ENCODE measurements at regions not wholly inside any gene's neighbourhood (a gene's known extent, or its start where the extent isn't known, plus 50 kb on each side); places are given as distances from the start of the nearest gene placed in this dataset.

GRCh38 chr14:62097824-62098223 lies 335.6 kb downstream of the SNAPC1 start:
- Histone ChIP-seq H2AFZ (ENCODE audit: low read depth, low read length) (no peak overlapping the region), H3K4me2 (ENCODE audit: insufficient read depth, low read length) (no peak overlapping the region), H3K79me2 (ENCODE audit: control insufficient read depth, insufficient read depth, low read length) (no peaks in the 10 kb centered on the region), H4K20me1 (replicated peaks; ENCODE audit: control insufficient read depth, insufficient read depth, low read length) (no peaks in the 10 kb centered on the region), H3K27ac (ENCODE audit: extremely low read depth, low read depth, low read length) (no peak overlapping the region), H3K9me3 (replicated peaks; ENCODE audit: control insufficient read depth, insufficient read depth, low read depth, low read length) (no peaks in the 10 kb centered on the region), H3K36me3 (ENCODE audit: control insufficient read depth, insufficient read depth, low read length) (no peaks in the 10 kb centered on the region), H3K27me3 (ENCODE audit: control insufficient read depth in 2 of 2, insufficient read depth in 2 of 2, low read length in 2 of 2) (no peaks in the 10 kb centered on the region), H3K9me1 (ENCODE audit: control insufficient read depth, insufficient read depth, low read length) (no peaks in the 10 kb centered on the region), H3K4me3 (no peak overlapping the region), H3K9ac (ENCODE audit: insufficient read depth in 1 of 2, low read depth in 2 of 2, low read length in 2 of 2) (no peak overlapping the region), H3K4me1 (replicated peaks in 1 of 2; ENCODE audit: control insufficient read depth in 2 of 2, insufficient read depth in 2 of 2, low read length in 2 of 2) (no peaks in the 10 kb centered on the region)
- 0% methylated on average over 2 of the region's 2 CpGs for WGBS (ENCODE audit: insufficient coverage, low coverage, missing lambda C conversion rate)
- no peak for ATAC-seq
- intact Hi-C loops (cut with micrococcal nuclease) (no loop called here), in situ Hi-C loops (cut with MboI) (no loop called here)
- TF ChIP-seq THRAP3 (IDR thresholded peaks at IDR 0.05; ENCODE audit: borderline replicate concordance) (no peak), ZKSCAN1 (IDR thresholded peaks at IDR 0.05; ENCODE audit: low read depth, low read length) (no peak), LARP7 (IDR thresholded peaks at IDR 0.05) (no peak), MTF1 (CRISPR knock-in tag; IDR thresholded peaks at IDR 0.05; ENCODE audit: borderline replicate concordance) (no peak), FOXO4 (CRISPR knock-in tag; IDR thresholded peaks at IDR 0.05) (no peak), ZFPM2 (CRISPR knock-in tag; IDR thresholded peaks at IDR 0.05) (no peak), JUNB (CRISPR knock-in tag; conservative IDR thresholded peaks at IDR 0.05) (no peak), ILK (tag; IDR thresholded peaks at IDR 0.05; ENCODE audit: borderline replicate concordance, low read depth) (no peak), IRF2 (CRISPR knock-in tag; IDR thresholded peaks at IDR 0.05) (no peak), SIRT6 (IDR thresholded peaks at IDR 0.05; ENCODE audit: low read depth, low read length) (no peak), FOXP1 (CRISPR knock-in tag; IDR thresholded peaks at IDR 0.05) (no peak), HSF4 (CRISPR knock-in tag; IDR thresholded peaks at IDR 0.05; ENCODE audit: borderline replicate concordance) (no peak), PATZ1 (CRISPR knock-in tag; IDR thresholded peaks at IDR 0.05; ENCODE audit: borderline replicate concordance) (no peak)
- ChIA-PET CTCF (ENCODE audit: low intra/inter-chr PET ratio) (no interaction called here), POLR2A (no interaction called here)
- no TSS peak for BruUV-seq (replicated peaks)
- FAIRE-seq = no peak
- no peak for DNase-seq (ENCODE audit: extremely low read depth in 1 of 4, low spot score in 3 of 4)
